GM12875 (cell line): ENCODE measurements at regions not wholly inside any gene's neighbourhood (a gene's known extent, or its start where the extent isn't known, plus 50 kb on each side); places are given as distances from the start of the nearest gene placed in this dataset.
"Not testable (repeated sequence)": the region's sequence is repeated elsewhere in the genome, so short reads cannot be mapped to it uniquely, and the experiment has no call there.

Source experiments
- H3K4me3 ChIP-seq: one replicate; pipeline ENCODE4 v1.5.1; 2011; ENCODE audit warnings: low read depth, low read length, control low read depth
- TF ChIP-seq, protein P1 (sequence below): IDR thresholded peaks from 2 replicates; pipeline ENCODE4 v1.5.1; 2011; ENCODE audit warnings: low read depth, mild to moderate bottlenecking, control low read depth, inconsistent platforms, low read length, moderate library complexity, borderline replicate concordance; ENCODE audit not compliant: insufficient read depth

DNA sequence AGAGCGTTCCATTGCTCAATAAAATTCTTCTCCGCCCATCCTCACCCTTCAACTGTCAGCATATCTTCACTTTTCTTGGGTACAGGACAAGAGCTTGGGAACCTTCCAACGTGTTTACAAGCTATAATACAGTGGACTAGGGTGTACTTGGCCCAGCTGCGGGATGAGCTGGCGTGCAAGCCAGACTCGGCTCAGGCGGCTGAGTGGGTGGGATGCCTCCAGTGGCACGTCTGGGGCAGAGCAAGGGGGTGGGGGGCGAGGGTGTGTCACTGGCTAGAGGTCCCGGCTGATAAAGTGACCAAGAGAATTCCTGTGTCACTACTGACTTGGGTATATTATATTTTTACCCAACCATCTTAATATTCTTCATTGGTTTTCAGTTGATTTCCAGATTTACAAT, 179.7 kb downstream of the EVA1A start:
- H3K4me3 ChIP-seq: no peak overlapping the region
- TF ChIP-seq, protein P1, sequence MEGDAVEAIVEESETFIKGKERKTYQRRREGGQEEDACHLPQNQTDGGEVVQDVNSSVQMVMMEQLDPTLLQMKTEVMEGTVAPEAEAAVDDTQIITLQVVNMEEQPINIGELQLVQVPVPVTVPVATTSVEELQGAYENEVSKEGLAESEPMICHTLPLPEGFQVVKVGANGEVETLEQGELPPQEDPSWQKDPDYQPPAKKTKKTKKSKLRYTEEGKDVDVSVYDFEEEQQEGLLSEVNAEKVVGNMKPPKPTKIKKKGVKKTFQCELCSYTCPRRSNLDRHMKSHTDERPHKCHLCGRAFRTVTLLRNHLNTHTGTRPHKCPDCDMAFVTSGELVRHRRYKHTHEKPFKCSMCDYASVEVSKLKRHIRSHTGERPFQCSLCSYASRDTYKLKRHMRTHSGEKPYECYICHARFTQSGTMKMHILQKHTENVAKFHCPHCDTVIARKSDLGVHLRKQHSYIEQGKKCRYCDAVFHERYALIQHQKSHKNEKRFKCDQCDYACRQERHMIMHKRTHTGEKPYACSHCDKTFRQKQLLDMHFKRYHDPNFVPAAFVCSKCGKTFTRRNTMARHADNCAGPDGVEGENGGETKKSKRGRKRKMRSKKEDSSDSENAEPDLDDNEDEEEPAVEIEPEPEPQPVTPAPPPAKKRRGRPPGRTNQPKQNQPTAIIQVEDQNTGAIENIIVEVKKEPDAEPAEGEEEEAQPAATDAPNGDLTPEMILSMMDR: no peak

DNA sequence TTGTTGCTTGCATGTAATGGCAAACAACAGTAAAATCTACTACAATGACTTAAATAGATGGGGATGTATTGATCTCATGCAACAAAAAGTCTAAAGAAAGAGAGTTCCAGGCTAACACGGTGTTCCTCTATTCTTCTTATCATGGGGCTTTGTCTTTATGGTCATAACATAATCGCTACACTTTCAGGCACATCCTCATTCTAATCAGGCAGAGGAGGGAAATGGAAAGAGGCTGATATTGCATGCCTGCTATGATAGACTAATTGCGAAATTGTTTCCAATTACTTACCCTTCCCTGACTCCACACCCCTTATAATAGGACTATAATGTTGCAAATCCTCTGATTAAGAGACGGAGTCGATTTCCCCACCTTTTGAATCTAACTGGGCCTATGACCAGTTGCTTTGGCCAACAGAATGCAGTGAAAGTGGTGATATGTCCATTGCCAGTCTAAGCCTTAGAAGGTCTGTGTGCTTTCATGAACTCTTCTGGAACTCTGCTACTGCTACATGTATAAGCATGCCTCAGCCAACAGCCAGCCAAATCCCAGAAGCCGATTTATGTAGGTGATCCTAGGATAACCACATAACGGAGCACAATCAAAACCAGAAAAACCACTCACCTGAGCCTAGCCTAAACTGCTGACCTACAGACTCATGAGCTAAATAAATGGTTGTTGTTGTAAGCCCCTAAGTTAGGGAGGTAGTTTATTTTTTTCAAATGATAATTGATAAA, 180.3 kb upstream of the TACR1 start:
- TF ChIP-seq, protein P1: no peak
- no peak overlapping the region for H3K4me3 ChIP-seq

DNA sequence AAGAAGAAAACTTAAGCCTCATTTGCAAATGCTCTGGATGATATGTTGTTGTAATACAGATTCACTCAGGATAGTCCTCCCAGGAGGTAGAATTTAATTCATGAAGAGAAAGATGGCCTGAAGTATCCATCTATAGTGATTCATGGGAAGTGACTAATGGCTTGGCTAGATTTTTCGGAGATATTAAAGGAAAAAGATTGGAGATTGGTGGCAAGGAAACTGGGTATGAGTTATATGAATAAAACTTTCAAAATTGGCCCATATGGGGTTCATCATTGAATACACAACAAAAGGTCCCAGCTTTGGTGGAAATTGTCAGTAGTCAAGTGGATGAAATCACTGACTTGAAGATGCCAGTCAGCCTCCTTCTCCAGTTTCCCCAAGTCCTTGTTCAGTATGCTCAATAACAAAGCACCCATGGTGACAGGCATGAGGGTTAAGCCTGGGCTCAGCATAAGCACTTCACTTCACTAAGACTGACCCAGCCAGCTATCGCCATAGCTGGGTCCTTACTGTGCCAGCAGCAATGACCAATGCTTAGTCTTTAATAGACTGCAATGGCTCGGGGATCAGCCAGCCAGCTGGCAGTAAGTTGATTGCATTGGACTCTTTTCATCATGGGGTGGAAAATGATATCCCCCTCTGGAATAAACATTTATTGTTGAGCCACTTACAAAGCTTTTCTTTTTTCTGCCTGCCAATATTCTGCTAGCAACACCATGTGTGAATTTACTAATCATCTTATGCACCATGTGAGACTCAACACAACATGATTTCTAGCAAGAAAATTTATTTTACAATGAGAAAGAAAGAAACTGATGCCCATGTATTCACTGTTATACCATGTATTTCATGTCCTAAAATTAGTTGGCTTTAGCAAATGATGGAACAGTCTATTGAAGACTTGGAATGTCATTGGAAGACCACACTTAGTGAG, 176.6 kb upstream of the TACR1 start:
- no peak overlapping the region for H3K4me3 ChIP-seq
- TF ChIP-seq, protein P1: no peak

DNA sequence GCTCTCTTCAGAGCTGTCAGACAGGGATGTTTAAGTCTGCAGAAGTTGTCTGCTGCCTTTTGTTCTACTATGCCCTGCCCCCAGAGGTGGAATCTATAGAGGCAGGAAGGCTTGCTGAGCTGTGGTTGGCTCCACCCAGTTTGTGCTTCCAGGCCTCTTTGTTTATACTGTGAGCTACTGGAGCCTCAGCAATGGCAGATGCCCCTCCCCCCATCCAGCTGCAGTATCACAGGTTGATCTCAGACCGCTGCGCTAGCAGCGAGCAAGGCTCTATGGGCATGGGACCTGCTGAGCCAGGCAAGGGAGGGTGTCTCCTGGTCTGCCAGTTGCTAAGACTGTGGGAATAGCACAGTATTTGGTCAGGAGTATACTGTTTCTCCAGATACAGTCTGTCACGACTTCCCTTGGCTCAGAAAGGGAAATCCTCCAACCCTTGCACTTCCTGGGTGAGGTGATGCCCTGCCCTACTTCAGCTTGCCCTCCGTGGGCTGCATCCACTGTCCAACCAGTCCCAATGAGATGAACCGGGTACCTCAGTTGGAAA, 175.2 kb upstream of the TACR1 start:
- H3K4me3 ChIP-seq: not testable (repeated sequence)

DNA sequence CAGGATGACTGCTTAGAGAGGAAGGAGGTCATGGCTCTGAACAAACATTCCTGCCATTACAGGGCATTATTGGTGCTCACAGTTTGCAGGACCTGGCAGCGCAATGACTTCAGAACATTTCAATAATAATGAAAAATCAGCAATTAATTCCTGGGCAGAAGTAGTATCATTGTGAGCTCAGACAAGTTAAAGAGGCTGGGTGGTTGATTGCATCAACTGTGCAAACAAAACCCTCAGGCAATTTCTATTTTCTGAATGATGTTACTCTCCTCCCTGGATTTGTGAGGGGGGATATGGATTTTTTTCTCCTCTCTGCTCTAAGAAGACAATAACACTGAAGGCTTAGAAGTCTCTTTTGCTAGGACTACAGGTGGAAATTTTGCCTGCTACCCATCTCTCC, 168.1 kb upstream of the TACR1 start:
- H3K4me3 ChIP-seq: no peak overlapping the region
- TF ChIP-seq, protein P1: no peak

DNA sequence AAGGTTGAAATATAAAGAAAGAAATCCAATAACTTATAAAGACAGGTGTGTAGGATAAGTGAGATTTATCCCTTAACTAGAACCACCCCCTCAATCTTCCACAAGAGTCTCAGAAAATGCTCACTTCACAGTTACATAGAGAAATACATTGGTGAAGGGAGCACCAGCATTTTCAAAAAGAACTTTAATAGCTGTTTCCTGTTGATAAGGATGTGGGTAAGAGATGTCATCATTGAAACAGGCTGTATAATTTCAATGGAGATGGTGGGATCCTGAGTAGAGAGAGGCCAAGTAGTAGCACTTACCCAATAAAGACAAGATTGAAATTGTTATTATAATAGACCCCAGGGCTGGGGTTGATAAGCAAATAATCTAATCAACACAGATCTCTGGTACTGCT, 162.2 kb upstream of the TACR1 start:
- TF ChIP-seq, protein P1: no peak
- H3K4me3 ChIP-seq: no peak overlapping the region

DNA sequence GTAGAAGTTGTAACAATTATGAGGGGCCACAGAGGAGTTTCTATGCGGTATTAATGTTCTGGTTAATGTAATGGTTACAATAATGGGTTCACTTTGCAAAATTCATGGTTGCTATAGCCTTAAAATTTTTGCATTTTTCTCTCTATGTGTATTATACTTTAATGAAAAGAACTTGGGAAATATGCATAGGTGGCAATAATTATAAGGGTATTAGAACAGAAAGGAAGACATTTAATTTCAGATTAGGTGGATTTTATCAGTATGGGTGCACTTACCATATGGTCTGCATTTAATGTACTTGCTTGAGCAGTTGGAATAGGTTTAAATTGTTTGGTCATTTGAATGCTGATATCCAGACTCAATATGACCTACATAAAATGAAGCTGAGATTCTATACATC, 161.6 kb upstream of the TACR1 start:
- TF ChIP-seq, protein P1: no peak
- H3K4me3 ChIP-seq: no peak overlapping the region
